ENCODE measurements at regions not wholly inside any gene's neighbourhood (a gene's known extent, or its start where the extent isn't known, plus 50 kb on each side); places are given as distances from the start of the nearest gene placed in this dataset.
"Not testable (repeated sequence)": the region's sequence is repeated elsewhere in the genome, so short reads cannot be mapped to it uniquely, and the experiment has no call there.

- TF ChIP-seq GATA2 (CRISPR knock-in tag; IDR thresholded peaks at IDR 0.05) (no peak), FOXM1 (IDR thresholded peaks at IDR 0.05; ENCODE audit: low read depth) (no peak), TAF1 (IDR thresholded peaks at IDR 0.05; ENCODE audit: borderline replicate concordance, low read depth, low read length) (no peak), RXRA (IDR thresholded peaks at IDR 0.05; ENCODE audit: borderline replicate concordance, low read depth) (no peak)
Observed at GRCh38 chr5:135147294-135148090, 113.5 kb upstream of the PITX1 start (continued).

DNA sequence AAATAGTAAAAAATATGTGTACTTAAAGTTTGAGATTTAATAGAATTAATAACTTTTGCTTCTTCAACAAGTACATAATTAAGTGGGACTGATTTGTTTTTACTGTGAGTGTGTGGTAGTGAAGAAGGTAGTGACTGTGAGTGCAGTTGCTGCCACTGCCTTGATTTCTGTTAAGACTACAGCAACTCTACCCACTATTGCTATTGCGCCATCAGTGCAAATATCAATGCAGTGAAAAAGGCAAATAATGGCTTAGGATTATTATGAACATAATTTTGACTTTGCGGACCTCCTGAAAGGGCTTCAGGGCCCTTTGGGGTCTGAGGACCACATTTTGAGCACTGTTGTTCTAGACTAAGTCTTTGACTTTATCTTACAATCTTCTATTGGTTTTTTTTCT is 112.0 kb upstream of the PITX1 start:
- WGBS (ENCODE audit: low lambda C conversion rate), result 63% methylated on average over 2 of the region's 2 CpGs
- CTCF ChIA-PET, result no interaction called here

DNA sequence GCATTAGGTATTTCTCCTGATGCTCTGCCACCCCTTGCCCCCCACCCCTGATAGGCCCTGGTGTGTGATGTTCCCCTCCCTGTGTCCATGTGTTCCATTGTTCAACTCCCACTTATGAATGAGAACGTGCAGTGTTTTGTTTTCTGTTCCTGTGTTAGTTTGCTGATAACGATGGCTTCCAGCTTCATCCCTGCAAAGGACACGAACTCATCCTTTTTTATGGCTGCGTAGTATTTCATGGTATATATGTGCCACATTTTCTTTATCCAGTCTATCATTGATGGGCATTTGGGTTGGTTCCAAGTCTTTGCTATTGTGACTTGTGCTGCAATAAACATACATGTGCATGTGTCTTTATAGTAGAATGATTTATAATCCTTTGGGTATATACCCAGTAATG is 109.7 kb upstream of the PITX1 start:
- WGBS (ENCODE audit: low lambda C conversion rate), result 57% methylated on average over 4 of the region's 4 CpGs
- CTCF ChIA-PET, result interaction anchor here (0.5 kb wide), 1 partner anchor 9 kb away, joined by 3 read pairs; no protein-coding TSS in a partner anchor
- H3K27ac ChIP-seq (ENCODE audit: low read depth in 2 of 2, low read length in 1 of 2); H4K20me1 ChIP-seq (ENCODE audit: insufficient read depth); DNase-seq; H2AFZ ChIP-seq (ENCODE audit: low read depth); H3K79me2 ChIP-seq (ENCODE audit: insufficient read depth); H3K9ac ChIP-seq; H3K9me2 ChIP-seq; POLR2A ChIA-PET; H3K9me3 ChIP-seq; H3K4me2 ChIP-seq; H3K4me3 ChIP-seq (ENCODE audit: low read depth in 2 of 2, low read length in 1 of 2); H3F3A ChIP-seq (replicated peaks; ENCODE audit: insufficient read depth); H3K36me3 ChIP-seq (replicated peaks in 1 of 2; ENCODE audit: control insufficient read depth in 1 of 2, insufficient read depth in 2 of 2, low read length in 1 of 2); H3K4me1 ChIP-seq (ENCODE audit: control insufficient read depth in 1 of 2, insufficient read depth in 2 of 2, low read depth in 1 of 2, low read length in 1 of 2); H3K27me3 ChIP-seq (ENCODE audit: insufficient read depth): not testable (repeated sequence)

More for the DNA sequence above, 112.0 kb upstream of the PITX1 start:
- no peaks in the 10 kb centered on the region for H4K20me1 ChIP-seq (ENCODE audit: insufficient read depth)
- H3K4me1 ChIP-seq (ENCODE audit: control insufficient read depth in 1 of 2, insufficient read depth in 2 of 2, low read depth in 1 of 2, low read length in 1 of 2), result no peaks in the 10 kb centered on the region; a peak in 2 of 4 replicates
- no peak overlapping the region for H3K9ac ChIP-seq
- POLR2A ChIA-PET, result no interaction called here
- no peak overlapping the region for H3K27ac ChIP-seq (ENCODE audit: low read depth in 2 of 2, low read length in 1 of 2)
- H3K27me3 ChIP-seq (ENCODE audit: insufficient read depth), result no peaks in the 10 kb centered on the region
- no peak overlapping the region for H2AFZ ChIP-seq (ENCODE audit: low read depth)
- TF ChIP-seq, protein P1, sequence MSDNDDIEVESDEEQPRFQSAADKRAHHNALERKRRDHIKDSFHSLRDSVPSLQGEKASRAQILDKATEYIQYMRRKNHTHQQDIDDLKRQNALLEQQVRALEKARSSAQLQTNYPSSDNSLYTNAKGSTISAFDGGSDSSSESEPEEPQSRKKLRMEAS (IDR thresholded peaks at IDR 0.05; ENCODE audit: low read depth), result no peak
- TF ChIP-seq NRF1 (IDR thresholded peaks at IDR 0.05; ENCODE audit: low read depth, low read length) (no peak), CHD2 (IDR thresholded peaks at IDR 0.05; ENCODE audit: low read length, partially characterized antibody) (no peak), GATA2 (CRISPR knock-in tag; IDR thresholded peaks at IDR 0.05) (no peak), TEAD4 (IDR thresholded peaks at IDR 0.05; ENCODE audit: borderline replicate concordance, insufficient read depth) (no peak), GABPA (IDR thresholded peaks at IDR 0.05; ENCODE audit: low read depth) (no peak), IRF3 (IDR thresholded peaks at IDR 0.05; ENCODE audit: low read depth, low read length) (no peak), TCF12 (IDR thresholded peaks at IDR 0.05) (no peak)
- TF ChIP-seq, protein P2, sequence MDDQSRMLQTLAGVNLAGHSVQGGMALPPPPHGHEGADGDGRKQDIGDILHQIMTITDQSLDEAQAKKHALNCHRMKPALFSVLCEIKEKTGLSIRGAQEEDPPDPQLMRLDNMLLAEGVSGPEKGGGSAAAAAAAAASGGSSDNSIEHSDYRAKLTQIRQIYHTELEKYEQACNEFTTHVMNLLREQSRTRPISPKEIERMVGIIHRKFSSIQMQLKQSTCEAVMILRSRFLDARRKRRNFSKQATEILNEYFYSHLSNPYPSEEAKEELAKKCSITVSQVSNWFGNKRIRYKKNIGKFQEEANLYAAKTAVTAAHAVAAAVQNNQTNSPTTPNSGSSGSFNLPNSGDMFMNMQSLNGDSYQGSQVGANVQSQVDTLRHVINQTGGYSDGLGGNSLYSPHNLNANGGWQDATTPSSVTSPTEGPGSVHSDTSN (IDR thresholded peaks at IDR 0.05), result no peak
- TF ChIP-seq, protein P3, sequence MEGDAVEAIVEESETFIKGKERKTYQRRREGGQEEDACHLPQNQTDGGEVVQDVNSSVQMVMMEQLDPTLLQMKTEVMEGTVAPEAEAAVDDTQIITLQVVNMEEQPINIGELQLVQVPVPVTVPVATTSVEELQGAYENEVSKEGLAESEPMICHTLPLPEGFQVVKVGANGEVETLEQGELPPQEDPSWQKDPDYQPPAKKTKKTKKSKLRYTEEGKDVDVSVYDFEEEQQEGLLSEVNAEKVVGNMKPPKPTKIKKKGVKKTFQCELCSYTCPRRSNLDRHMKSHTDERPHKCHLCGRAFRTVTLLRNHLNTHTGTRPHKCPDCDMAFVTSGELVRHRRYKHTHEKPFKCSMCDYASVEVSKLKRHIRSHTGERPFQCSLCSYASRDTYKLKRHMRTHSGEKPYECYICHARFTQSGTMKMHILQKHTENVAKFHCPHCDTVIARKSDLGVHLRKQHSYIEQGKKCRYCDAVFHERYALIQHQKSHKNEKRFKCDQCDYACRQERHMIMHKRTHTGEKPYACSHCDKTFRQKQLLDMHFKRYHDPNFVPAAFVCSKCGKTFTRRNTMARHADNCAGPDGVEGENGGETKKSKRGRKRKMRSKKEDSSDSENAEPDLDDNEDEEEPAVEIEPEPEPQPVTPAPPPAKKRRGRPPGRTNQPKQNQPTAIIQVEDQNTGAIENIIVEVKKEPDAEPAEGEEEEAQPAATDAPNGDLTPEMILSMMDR (IDR thresholded peaks at IDR 0.05), result no peak
- TF ChIP-seq, protein P4, sequence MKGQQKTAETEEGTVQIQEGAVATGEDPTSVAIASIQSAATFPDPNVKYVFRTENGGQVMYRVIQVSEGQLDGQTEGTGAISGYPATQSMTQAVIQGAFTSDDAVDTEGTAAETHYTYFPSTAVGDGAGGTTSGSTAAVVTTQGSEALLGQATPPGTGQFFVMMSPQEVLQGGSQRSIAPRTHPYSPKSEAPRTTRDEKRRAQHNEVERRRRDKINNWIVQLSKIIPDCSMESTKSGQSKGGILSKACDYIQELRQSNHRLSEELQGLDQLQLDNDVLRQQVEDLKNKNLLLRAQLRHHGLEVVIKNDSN (IDR thresholded peaks at IDR 0.05; ENCODE audit: borderline replicate concordance, low read depth), result no peak
- no peaks in the 10 kb centered on the region for H3K9me2 ChIP-seq
- no peak overlapping the region for H3K4me3 ChIP-seq (ENCODE audit: low read depth in 2 of 2, low read length in 1 of 2)
- H3F3A ChIP-seq (replicated peaks; ENCODE audit: insufficient read depth), result no peaks in the 10 kb centered on the region
- H3K9me3 ChIP-seq, result no peaks in the 10 kb centered on the region
- H3K36me3 ChIP-seq (replicated peaks in 1 of 2; ENCODE audit: control insufficient read depth in 1 of 2, insufficient read depth in 2 of 2, low read length in 1 of 2), result no peaks in the 10 kb centered on the region
- H3K79me2 ChIP-seq (ENCODE audit: insufficient read depth), result no peaks in the 10 kb centered on the region
- DNase-seq, result no peak
- no peak overlapping the region for H3K4me2 ChIP-seq
